ENCODE measurements at regions not wholly inside any gene's neighbourhood (a gene's known extent, or its start where the extent isn't known, plus 50 kb on each side); places are given as distances from the start of the nearest gene placed in this dataset.

- DNase-seq, result no peak
Observed at GRCh38 chr2:16123856-16124780, 183.8 kb downstream of the MYCN start.

- no peak for DNase-seq
Observed at GRCh38 chr2:16123421-16123820, 183.1 kb downstream of the MYCN start.

GRCh38 chr2:16122556-16122955, 182.2 kb downstream of the MYCN start:
- DNase-seq, result no peak

- no peak for DNase-seq
Observed at GRCh38 chr2:16121986-16122390, 181.6 kb downstream of the MYCN start.

- DNase-seq, result no peak
Observed at GRCh38 chr2:16121231-16121985, 181.1 kb downstream of the MYCN start.

GRCh38 chr2:16120591-16121180, 180.3 kb downstream of the MYCN start:
- DNase-seq, result no peak

- no peak for DNase-seq
Observed at GRCh38 chr2:16119741-16120140, 179.4 kb downstream of the MYCN start.

- no peak for DNase-seq
Observed at GRCh38 chr2:16118611-16119590, 178.6 kb downstream of the MYCN start.

- no peak for DNase-seq
Observed at GRCh38 chr2:16117791-16118610, 177.7 kb downstream of the MYCN start.

- no peak for DNase-seq
Observed at GRCh38 chr2:16117021-16117700, 176.8 kb downstream of the MYCN start.

GRCh38 chr2:16115881-16116830, 175.8 kb downstream of the MYCN start:
- DNase-seq, result no peak

- no peak for DNase-seq
Observed at GRCh38 chr2:16115291-16115690, 174.9 kb downstream of the MYCN start.

- DNase-seq, result no peak
Observed at GRCh38 chr2:16114836-16115235, 174.5 kb downstream of the MYCN start.

- no peak for DNase-seq
Observed at GRCh38 chr2:16114070-16114469, 173.7 kb downstream of the MYCN start.

GRCh38 chr2:16113568-16113967, 173.2 kb downstream of the MYCN start:
- DNase-seq, result no peak

GRCh38 chr2:16112972-16113560, 172.7 kb downstream of the MYCN start:
- DNase-seq, result no peak

- DNase-seq, result no peak
Observed at GRCh38 chr2:16112251-16112971, 172.1 kb downstream of the MYCN start.

- no peak for DNase-seq
Observed at GRCh38 chr2:16111838-16112210, 171.5 kb downstream of the MYCN start.
